A204.1 (cell line): ENCODE measurements at regions not wholly inside any gene's neighbourhood (a gene's known extent, or its start where the extent isn't known, plus 50 kb on each side); places are given as distances from the start of the nearest gene placed in this dataset.
"Not testable (repeated sequence)": the region's sequence is repeated elsewhere in the genome, so short reads cannot be mapped to it uniquely, and the experiment has no call there.

Experiments
- FAIRE-seq: peaks from 2 replicates; lab custom pipeline; 2012; peaks lifted over from hg19 to GRCh38; lab: Jason Lieb, UNC

GRCh38 chr1:60716472-60716871 lies 365.9 kb upstream of the NFIA start:
- FAIRE-seq = no peak

GRCh38 chr1:60715970-60716369 lies 366.4 kb upstream of the NFIA start:
- FAIRE-seq = no peak

GRCh38 chr1:60709426-60709825 lies 372.9 kb upstream of the NFIA start:
- FAIRE-seq = no peak

- FAIRE-seq = no peak
These were observed 377.3 kb upstream of the NFIA start for GRCh38 chr1:60705026-60705425.

GRCh38 chr1:60703155-60703554 lies 379.2 kb upstream of the NFIA start:
- FAIRE-seq = no peak

- FAIRE-seq = no peak
These were observed 383.0 kb upstream of the NFIA start for GRCh38 chr1:60699325-60699724.

- FAIRE-seq = no peak
These were observed 385.0 kb upstream of the NFIA start for GRCh38 chr1:60697204-60697994.

- FAIRE-seq = no peak
These were observed 385.8 kb upstream of the NFIA start for GRCh38 chr1:60696512-60696911.

GRCh38 chr1:60695716-60696171 lies 386.6 kb upstream of the NFIA start:
- FAIRE-seq = no peak

GRCh38 chr1:60694980-60695379 lies 387.4 kb upstream of the NFIA start:
- no peak for FAIRE-seq

GRCh38 chr1:60692031-60692430 lies 390.3 kb upstream of the NFIA start:
- no peak for FAIRE-seq

- FAIRE-seq = not testable (repeated sequence)
These were observed 394.1 kb upstream of the NFIA start for GRCh38 chr1:60688221-60688620.

GRCh38 chr1:60681095-60681860 lies 401.1 kb upstream of the NFIA start:
- no peak for FAIRE-seq

GRCh38 chr1:60679524-60680375 lies 402.6 kb upstream of the NFIA start:
- no peak for FAIRE-seq

- FAIRE-seq = no peak
These were observed 403.6 kb upstream of the NFIA start for GRCh38 chr1:60678802-60679201.

- no peak for FAIRE-seq
These were observed 404.0 kb upstream of the NFIA start for GRCh38 chr1:60678391-60678790.

- FAIRE-seq = no peak
These were observed 409.9 kb upstream of the NFIA start for GRCh38 chr1:60672449-60672848.

GRCh38 chr1:60670302-60670701 lies 412.1 kb upstream of the NFIA start:
- FAIRE-seq = no peak

GRCh38 chr1:60668585-60668984 lies 413.8 kb upstream of the NFIA start:
- FAIRE-seq = no peak

- no peak for FAIRE-seq
These were observed 417.1 kb upstream of the NFIA start for GRCh38 chr1:60665311-60665710.

- FAIRE-seq = no peak
These were observed 418.2 kb upstream of the NFIA start for GRCh38 chr1:60664086-60664625.

- FAIRE-seq = no peak
These were observed 419.8 kb upstream of the NFIA start for GRCh38 chr1:60662486-60663044.
